ENCODE measurements at regions not wholly inside any gene's neighbourhood (a gene's known extent, or its start where the extent isn't known, plus 50 kb on each side); places are given as distances from the start of the nearest gene placed in this dataset.
"Not testable (repeated sequence)": the region's sequence is repeated elsewhere in the genome, so short reads cannot be mapped to it uniquely, and the experiment has no call there.

GRCh38 chr7:64463636-64464375, 99.1 kb downstream of the ZNF680 start:
- Histone ChIP-seq H3K27ac (ENCODE audit: control insufficient read depth, insufficient read depth, low read length) (no peak overlapping the region), H3K9me3 (ENCODE audit: control insufficient read depth, low read depth, low read length) (no peaks in the 10 kb centered on the region), H2AFZ (ENCODE audit: control insufficient read depth, low read length) (peak overlapping the region; percentile 32), H3K4me2 (ENCODE audit: control insufficient read depth, extremely low read depth, insufficient read depth, low read depth, low read length) (no peak overlapping the region), H3K27me3 (ENCODE audit: control insufficient read depth, extremely low read depth, insufficient read depth, low read length) (no peaks in the 10 kb centered on the region), H3K4me1 (ENCODE audit: control insufficient read depth, extremely low read depth, insufficient read depth, low read length) (no peaks in the 10 kb centered on the region), H3K9ac (ENCODE audit: control insufficient read depth, extremely low read depth, insufficient read depth, low read length) (no peak overlapping the region), H4K20me1 (ENCODE audit: control insufficient read depth, extremely low read depth, insufficient read depth, low read length) (no peaks in the 10 kb centered on the region), H3K79me2 (ENCODE audit: control insufficient read depth, insufficient read depth, low read length) (no peaks in the 10 kb centered on the region), H3K4me3 (ENCODE audit: control insufficient read depth in 2 of 3, extremely low read depth in 1 of 3, insufficient read depth in 2 of 3, low read depth in 1 of 3, low read length in 3 of 3) (peak overlapping the region in 1 of 3 experiments; percentile 21), H3K9me1 (ENCODE audit: control insufficient read depth, extremely low read depth, insufficient read depth, low read length) (no peaks in the 10 kb centered on the region), H3K36me3 (ENCODE audit: control insufficient read depth in 2 of 2, extremely low read depth in 1 of 2, insufficient read depth in 2 of 2, low read length in 2 of 2) (no peaks in the 10 kb centered on the region)
- dilution Hi-C loops (cut with MboI; ENCODE audit: extremely low pct_ligation_motif_present, low sequenced_read_pairs), result loop anchor here (25.0 kb wide), 1 partner anchor 102 kb away; no protein-coding TSS in a partner anchor
- DNase-seq (ENCODE audit: low read depth, low spot score) (no peak), FAIRE-seq (no peak)
- no peak for TF ChIP-seq EZH2 (IDR thresholded peaks at IDR 0.05; ENCODE audit: low read length)
- no peak for TF ChIP-seq CTCF (optimal IDR thresholded peaks at IDR 0.05 in 1 of 3, IDR thresholded peaks at IDR 0.05 in 1 of 3, conservative IDR thresholded peaks at IDR 0.05 in 1 of 3; ENCODE audit: extremely low read depth in 1 of 3, insufficient read depth in 2 of 3, low read length in 3 of 3)

- not testable (repeated sequence) for DNase-seq (ENCODE audit: low read depth, low spot score); H3K9me3 ChIP-seq (ENCODE audit: control insufficient read depth, low read depth, low read length); H2AFZ ChIP-seq (ENCODE audit: control insufficient read depth, low read length); FAIRE-seq; H4K20me1 ChIP-seq (ENCODE audit: control insufficient read depth, extremely low read depth, insufficient read depth, low read length); H3K36me3 ChIP-seq (ENCODE audit: control insufficient read depth in 2 of 2, extremely low read depth in 1 of 2, insufficient read depth in 2 of 2, low read length in 2 of 2); H3K9me1 ChIP-seq (ENCODE audit: control insufficient read depth, extremely low read depth, insufficient read depth, low read length); H3K4me3 ChIP-seq (ENCODE audit: control insufficient read depth in 2 of 3, extremely low read depth in 1 of 3, insufficient read depth in 2 of 3, low read depth in 1 of 3, low read length in 3 of 3); H3K79me2 ChIP-seq (ENCODE audit: control insufficient read depth, insufficient read depth, low read length); H3K4me2 ChIP-seq (ENCODE audit: control insufficient read depth, extremely low read depth, insufficient read depth, low read depth, low read length); H3K4me1 ChIP-seq (ENCODE audit: control insufficient read depth, extremely low read depth, insufficient read depth, low read length); H3K27ac ChIP-seq (ENCODE audit: control insufficient read depth, insufficient read depth, low read length); H3K9ac ChIP-seq (ENCODE audit: control insufficient read depth, extremely low read depth, insufficient read depth, low read length); H3K27me3 ChIP-seq (ENCODE audit: control insufficient read depth, extremely low read depth, insufficient read depth, low read length)
- dilution Hi-C loops (cut with MboI; ENCODE audit: extremely low pct_ligation_motif_present, low sequenced_read_pairs), result loop anchor here (25.0 kb wide), 1 partner anchor 98 kb away; no protein-coding TSS in a partner anchor
Observed at GRCh38 chr7:64459858-64460257, 103.0 kb downstream of the ZNF680 start.

- no peak for FAIRE-seq
- no peaks in the 10 kb centered on the region for H3K4me1 ChIP-seq (ENCODE audit: control insufficient read depth, extremely low read depth, insufficient read depth, low read length)
Observed at GRCh38 chr7:64433590-64433989, 119.8 kb downstream of the ZNF736 start.

More at GRCh38 chr7:64433590-64433989, 119.8 kb downstream of the ZNF736 start:
- Histone ChIP-seq H4K20me1 (ENCODE audit: control insufficient read depth, extremely low read depth, insufficient read depth, low read length) (no peaks in the 10 kb centered on the region), H3K27ac (ENCODE audit: control insufficient read depth, insufficient read depth, low read length) (no peak overlapping the region), H3K9me1 (ENCODE audit: control insufficient read depth, extremely low read depth, insufficient read depth, low read length) (no peaks in the 10 kb centered on the region), H3K27me3 (ENCODE audit: control insufficient read depth, extremely low read depth, insufficient read depth, low read length) (no peaks in the 10 kb centered on the region), H3K9ac (ENCODE audit: control insufficient read depth, extremely low read depth, insufficient read depth, low read length) (no peak overlapping the region), H3K36me3 (ENCODE audit: control insufficient read depth in 2 of 2, extremely low read depth in 1 of 2, insufficient read depth in 2 of 2, low read length in 2 of 2) (no peaks in the 10 kb centered on the region), H3K4me2 (ENCODE audit: control insufficient read depth, extremely low read depth, insufficient read depth, low read depth, low read length) (no peak overlapping the region), H3K79me2 (ENCODE audit: control insufficient read depth, insufficient read depth, low read length) (no peaks in the 10 kb centered on the region), H2AFZ (ENCODE audit: control insufficient read depth, low read length) (no peak overlapping the region), H3K4me3 (ENCODE audit: control insufficient read depth in 2 of 3, extremely low read depth in 1 of 3, insufficient read depth in 2 of 3, low read depth in 1 of 3, low read length in 3 of 3) (no peak overlapping the region), H3K9me3 (ENCODE audit: control insufficient read depth, low read depth, low read length) (peaks cover 6% of the 10 kb centered on the region)
- no peak for TF ChIP-seq CTCF (optimal IDR thresholded peaks at IDR 0.05 in 1 of 3, IDR thresholded peaks at IDR 0.05 in 1 of 3, conservative IDR thresholded peaks at IDR 0.05 in 1 of 3; ENCODE audit: extremely low read depth in 1 of 3, insufficient read depth in 2 of 3, low read length in 3 of 3)
- TF ChIP-seq EZH2 (IDR thresholded peaks at IDR 0.05; ENCODE audit: low read length), result no peak
- dilution Hi-C loops (cut with MboI; ENCODE audit: extremely low pct_ligation_motif_present, low sequenced_read_pairs), result no loop called here
- DNase-seq (ENCODE audit: low read depth, low spot score), result no peak
